ENCODE measurements at regions not wholly inside any gene's neighbourhood (a gene's known extent, or its start where the extent isn't known, plus 50 kb on each side); places are given as distances from the start of the nearest gene placed in this dataset.

GRCh38 chr3:152091725-152092124, 177.0 kb upstream of the MBNL1 start:
- DNase-seq (ENCODE audit: low spot score): no peak
- Histone ChIP-seq H3K27me3 (ENCODE audit: control insufficient read depth in 4 of 4, insufficient read depth in 4 of 4, low read length in 3 of 4) (no peaks in the 10 kb centered on the region), H3K9me3 (ENCODE audit: control insufficient read depth in 4 of 4, low read length in 3 of 4) (no peaks in the 10 kb centered on the region), H3K4me1 (ENCODE audit: control insufficient read depth in 4 of 4, insufficient read depth in 4 of 4, low read length in 3 of 4) (no peaks in the 10 kb centered on the region), H3K36me3 (ENCODE audit: control insufficient read depth in 4 of 4, insufficient read depth in 3 of 4, low read depth in 1 of 4, low read length in 3 of 4) (no peaks in the 10 kb centered on the region), H3K9ac (ENCODE audit: low read depth in 1 of 2, low read length in 2 of 2) (no peak overlapping the region), H3K27ac (ENCODE audit: low read depth in 1 of 2, low read length in 2 of 2) (no peak overlapping the region), H3K4me3 (ENCODE audit: low read depth in 1 of 3, low read length in 3 of 3) (no peak overlapping the region)
- 77% methylated on average over 1 of the region's 1 CpG for WGBS
- TF ChIP-seq RAD21 (IDR thresholded peaks at IDR 0.05) (no peak), RXRA (IDR thresholded peaks at IDR 0.05) (no peak), HNF4G (IDR thresholded peaks at IDR 0.05) (no peak)

- no peak for TF ChIP-seq FOXA1 (IDR thresholded peaks at IDR 0.05)
- no peak for TF ChIP-seq NR2F2 (IDR thresholded peaks at IDR 0.05)
- no peak for TF ChIP-seq JUND (IDR thresholded peaks at IDR 0.05)
- TF ChIP-seq ZBTB33 (IDR thresholded peaks at IDR 0.05): no peak
- no peak for TF ChIP-seq HNF4A (conservative IDR thresholded peaks at IDR 0.05)
- no peak for TF ChIP-seq CTCF (IDR thresholded peaks at IDR 0.05; ENCODE audit: low read depth, low read length, missing input control)
- TF ChIP-seq FOXA2 (IDR thresholded peaks at IDR 0.05): no peak
- no peak for TF ChIP-seq TAF1 (conservative IDR thresholded peaks at IDR 0.05)
- no peak for DNase-seq (ENCODE audit: low spot score)
These were observed 174.8 kb upstream of the MBNL1 start for GRCh38 chr3:152093901-152094300.

GRCh38 chr3:152094406-152094805, 174.3 kb upstream of the MBNL1 start:
- Histone ChIP-seq H3K9ac (ENCODE audit: low read depth in 1 of 2, low read length in 2 of 2) (no peak overlapping the region), H3K27me3 (ENCODE audit: control insufficient read depth in 4 of 4, insufficient read depth in 4 of 4, low read length in 3 of 4) (no peaks in the 10 kb centered on the region), H3K4me1 (ENCODE audit: control insufficient read depth in 4 of 4, insufficient read depth in 4 of 4, low read length in 3 of 4) (no peaks in the 10 kb centered on the region), H3K4me3 (ENCODE audit: low read depth in 1 of 3, low read length in 3 of 3) (no peak overlapping the region), H3K9me3 (ENCODE audit: control insufficient read depth in 4 of 4, low read length in 3 of 4) (no peaks in the 10 kb centered on the region), H3K36me3 (ENCODE audit: control insufficient read depth in 4 of 4, insufficient read depth in 3 of 4, low read depth in 1 of 4, low read length in 3 of 4) (no peaks in the 10 kb centered on the region), H3K27ac (ENCODE audit: low read depth in 1 of 2, low read length in 2 of 2) (no peak overlapping the region)
- TF ChIP-seq HNF4A (conservative IDR thresholded peaks at IDR 0.05) (no peak), JUND (IDR thresholded peaks at IDR 0.05) (no peak), ATF3 (IDR thresholded peaks at IDR 0.05) (no peak), GABPA (IDR thresholded peaks at IDR 0.05 in 1 of 2, conservative IDR thresholded peaks at IDR 0.05 in 1 of 2) (no peak), EGR1 (IDR thresholded peaks at IDR 0.05; ENCODE audit: low read depth in 2 of 2) (no peak), MAX (IDR thresholded peaks at IDR 0.05) (no peak), NR2F2 (IDR thresholded peaks at IDR 0.05) (no peak)
- no peak for DNase-seq (ENCODE audit: low spot score)

More at GRCh38 chr3:152093901-152094300, 174.8 kb upstream of the MBNL1 start:
- H3K27me3 ChIP-seq (ENCODE audit: control insufficient read depth in 4 of 4, insufficient read depth in 4 of 4, low read length in 3 of 4): no peaks in the 10 kb centered on the region
- no peak overlapping the region for H3K27ac ChIP-seq (ENCODE audit: low read depth in 1 of 2, low read length in 2 of 2)
- no peak overlapping the region for H3K9ac ChIP-seq (ENCODE audit: low read depth in 1 of 2, low read length in 2 of 2)
- no peak overlapping the region for H3K4me3 ChIP-seq (ENCODE audit: low read depth in 1 of 3, low read length in 3 of 3)
- no peaks in the 10 kb centered on the region for H3K4me1 ChIP-seq (ENCODE audit: control insufficient read depth in 4 of 4, insufficient read depth in 4 of 4, low read length in 3 of 4)
- no peaks in the 10 kb centered on the region for H3K36me3 ChIP-seq (ENCODE audit: control insufficient read depth in 4 of 4, insufficient read depth in 3 of 4, low read depth in 1 of 4, low read length in 3 of 4)
- no peaks in the 10 kb centered on the region for H3K9me3 ChIP-seq (ENCODE audit: control insufficient read depth in 4 of 4, low read length in 3 of 4)
